DMS114 treated with DMSO at 0.1 percent for 48 hours (cell line): ENCODE measurements at regions not wholly inside any gene's neighbourhood (a gene's known extent, or its start where the extent isn't known, plus 50 kb on each side); places are given as distances from the start of the nearest gene placed in this dataset.

Experiments
- DNase-seq: peaks from one replicate; lab custom pipeline; 2025; ENCODE audit not compliant: unreplicated experiment; lab: John Stamatoyannopoulos, UW

GRCh38 chr1:69129538-69129937, 438.2 kb upstream of the LRRC7 start:
- no peak for DNase-seq

GRCh38 chr1:69138172-69138571, 429.6 kb upstream of the LRRC7 start:
- DNase-seq: no peak

- DNase-seq: no peak
Measured at GRCh38 chr1:69139007-69139406, 428.7 kb upstream of the LRRC7 start.

- DNase-seq: no peak
Measured at GRCh38 chr1:69146303-69146702, 421.4 kb upstream of the LRRC7 start.

- no peak for DNase-seq
Measured at GRCh38 chr1:69148731-69149130, 419.0 kb upstream of the LRRC7 start.

GRCh38 chr1:69157046-69157756, 410.5 kb upstream of the LRRC7 start:
- DNase-seq: no peak

GRCh38 chr1:69163241-69163640, 404.5 kb upstream of the LRRC7 start:
- DNase-seq: no peak

- no peak for DNase-seq
Measured at GRCh38 chr1:69163779-69164178, 403.9 kb upstream of the LRRC7 start.

GRCh38 chr1:69167876-69168275, 399.8 kb upstream of the LRRC7 start:
- DNase-seq: no peak

GRCh38 chr1:69171248-69171647, 396.5 kb upstream of the LRRC7 start:
- no peak for DNase-seq

- DNase-seq: no peak
Measured at GRCh38 chr1:69172003-69173000, 395.4 kb upstream of the LRRC7 start.

- DNase-seq: no peak
Measured at GRCh38 chr1:69175053-69175452, 392.7 kb upstream of the LRRC7 start.

- no peak for DNase-seq
Measured at GRCh38 chr1:69180358-69180757, 387.4 kb upstream of the LRRC7 start.

GRCh38 chr1:69185378-69185777, 382.3 kb upstream of the LRRC7 start:
- no peak for DNase-seq

GRCh38 chr1:69191335-69191734, 376.4 kb upstream of the LRRC7 start:
- DNase-seq: no peak

GRCh38 chr1:69195136-69195535, 372.6 kb upstream of the LRRC7 start:
- DNase-seq: no peak

GRCh38 chr1:69196071-69196470, 371.7 kb upstream of the LRRC7 start:
- no peak for DNase-seq

GRCh38 chr1:69197816-69198215, 369.9 kb upstream of the LRRC7 start:
- no peak for DNase-seq

GRCh38 chr1:69201716-69202115, 366.0 kb upstream of the LRRC7 start:
- DNase-seq: no peak

- no peak for DNase-seq
Measured at GRCh38 chr1:69203166-69203565, 364.6 kb upstream of the LRRC7 start.

- no peak for DNase-seq
Measured at GRCh38 chr1:69213644-69214043, 354.1 kb upstream of the LRRC7 start.

- no peak for DNase-seq
Measured at GRCh38 chr1:69215883-69216282, 351.8 kb upstream of the LRRC7 start.
